Motor neuron (in vitro differentiated cells): ENCODE measurements at regions not wholly inside any gene's neighbourhood (a gene's known extent, or its start where the extent isn't known, plus 50 kb on each side); places are given as distances from the start of the nearest gene placed in this dataset.

Experiments used
- ATAC-seq, 8 experiments: fragments of 200-7000 bp; cut with Tn5 transposase; replicated peaks in 6 of 8; 2 replicates each; pipeline ENCODE4 v1.8.0; 2021; ENCODE audit warnings: mild to moderate bottlenecking in 8 of 8, moderate library complexity in 8 of 8
- H3K27ac ChIP-seq, 2 donors: fragments of 250-450 bp; sonication (Bioruptor Pico); 2 replicates each; pipeline ENCODE4 v1.9.0; 2021; ENCODE audit warnings: antibody characterized with exemption in 2 of 2, mild to moderate bottlenecking in 2 of 2, moderate library complexity in 1 of 2
- H3K4me1 ChIP-seq, 2 donors: fragments of 250-450 bp; sonication (Bioruptor Pico); replicated peaks in 1 of 2; 2 replicates each; pipeline ENCODE4 v1.6.1; 2021; ENCODE audit warnings: antibody characterized with exemption in 2 of 2, mild to moderate bottlenecking in 2 of 2, moderate library complexity in 1 of 2
- H3K4me3 ChIP-seq, 5 donors: fragments of 250-450 bp; sonication (Bioruptor Pico); 2 replicates each; pipeline ENCODE4 v1.9.0; 2021; ENCODE audit warnings: antibody characterized with exemption in 5 of 5, mild to moderate bottlenecking in 5 of 5, moderate library complexity in 4 of 5
- WGBS, 10 experiments: fragments of 450-650 bp; shearing (Covaris generic); methylation state at CpG; one replicate each; pipeline ENCODE4 v1.0.0; 2022; 5-methylcytosine and 5-hydroxymethylcytosine counted together
- in situ Hi-C, 9 experiments: fragments of 400-800 bp; cut with MboI; loops; one replicate each; pipeline ENCODE4 v1.15.0; 2021; ENCODE audit warnings: low sequenced_read_pairs in 9 of 9, low pct_unique_long_range_greater_than_20kb in 2 of 9; ENCODE audit not compliant: unreplicated experiment in 9 of 9

- ATAC-seq: no peak
- in situ Hi-C loops: no loop called here
- 0 to 100% (median 59%) methylated on average over 1 to 2 of the region's 2 CpGs for WGBS, 10 experiments
- no peak overlapping the region for H3K27ac ChIP-seq
- no peak overlapping the region for H3K4me3 ChIP-seq
- no peaks in the 10 kb centered on the region for H3K4me1 ChIP-seq
Observed at GRCh38 chr13:104450006-104450405, 1383.8 kb upstream of the SLC10A2 start.

DNA sequence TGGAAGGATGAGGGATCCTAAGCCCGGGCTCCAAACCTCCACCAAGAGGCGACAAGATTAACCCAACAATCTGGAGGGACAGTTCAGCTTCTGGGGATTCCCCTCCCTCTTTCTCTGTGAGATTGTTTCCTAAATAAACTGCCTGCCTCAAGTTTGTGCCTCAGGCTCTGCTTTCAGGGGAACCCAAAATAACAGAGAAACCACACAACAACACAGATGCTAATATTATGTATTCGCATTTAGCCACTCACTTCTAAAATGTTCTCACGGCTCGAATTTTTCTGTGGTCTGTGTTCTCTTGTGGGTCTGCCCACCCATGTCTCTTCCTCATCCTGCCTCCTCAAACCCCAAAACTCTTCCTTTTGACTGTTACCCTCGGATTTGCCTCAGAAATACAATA lies 1381.1 kb upstream of the SLC10A2 start:
- ATAC-seq: peak in 1 of 8 experiments; percentile 82
- Histone ChIP-seq H3K27ac (no peak overlapping the region), H3K4me3 (no peak overlapping the region), H3K4me1 (no peaks in the 10 kb centered on the region)
- 7 to 90% (median 38%) methylated on average over 1 to 6 of the region's 6 CpGs; no CpG with 5 or more reads in 1 of the 10 experiments for WGBS, 10 experiments
- in situ Hi-C loops: no loop called here

- 0 to 94% (median 35%) methylated on average over 1 to 3 of the region's 3 CpGs; no CpG with 5 or more reads in 2 of the 10 experiments for WGBS, 10 experiments
- ATAC-seq: no peak
Observed at GRCh38 chr13:104442536-104442935, 1376.3 kb upstream of the SLC10A2 start.

DNA sequence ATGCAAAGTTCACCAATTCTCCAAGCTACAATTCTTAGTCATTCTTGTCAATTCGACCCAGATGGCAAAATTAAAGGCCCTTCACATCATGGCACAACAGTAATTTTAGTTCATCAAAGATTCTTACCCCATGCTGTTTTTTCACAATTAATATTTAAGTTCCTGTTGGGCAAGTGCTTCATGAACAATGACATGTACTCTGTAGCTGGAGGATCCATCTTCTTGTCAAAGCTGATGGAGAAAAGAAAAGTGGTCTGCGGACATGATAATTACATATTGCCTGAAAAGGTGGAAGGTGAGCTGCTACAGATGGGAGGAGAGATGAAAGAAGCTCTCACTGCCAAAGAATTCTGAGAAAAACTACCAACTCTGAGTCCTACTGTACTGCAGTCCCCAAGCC lies 1370.3 kb upstream of the SLC10A2 start:
- H3K27ac ChIP-seq: no peak overlapping the region
- in situ Hi-C loops: no loop called here
- no peak for ATAC-seq
- WGBS, 10 experiments: 0 to 100% (median 48%) methylated on average over 1 to 2 of the region's 2 CpGs; no CpG with 5 or more reads in 2 of the 10 experiments
- H3K4me3 ChIP-seq: no peak overlapping the region
- peaks cover 0 to 8% of the 10 kb centered on the region in 2 donors for H3K4me1 ChIP-seq

More at GRCh38 chr13:104442536-104442935, 1376.3 kb upstream of the SLC10A2 start:
- Histone ChIP-seq H3K4me3 (no peak overlapping the region), H3K27ac (no peak overlapping the region), H3K4me1 (no peaks in the 10 kb centered on the region)
- in situ Hi-C loops: no loop called here

DNA sequence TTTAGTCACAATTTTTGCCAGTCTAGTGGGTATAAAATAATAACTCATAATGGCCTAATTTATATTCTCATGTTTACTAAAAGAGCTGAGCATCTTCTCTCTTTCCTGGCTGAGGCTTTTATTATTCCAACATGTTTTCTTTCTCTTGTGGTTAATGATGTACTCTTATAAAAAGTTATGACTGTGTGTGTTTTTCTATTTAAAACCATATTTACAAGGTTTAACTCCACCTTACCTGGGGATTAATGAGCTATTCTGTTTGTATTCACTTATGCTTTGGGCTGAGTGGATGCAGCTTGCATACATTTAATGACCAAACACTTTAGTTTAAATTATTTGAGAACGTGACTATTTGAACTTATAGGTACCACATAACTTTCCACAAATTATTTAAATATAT lies 1365.7 kb upstream of the SLC10A2 start:
- ATAC-seq: no peak
- 0 to 100% (median 72%) methylated on average over 1 of the region's 1 CpG; no CpG with 5 or more reads in 2 of the 10 experiments for WGBS, 10 experiments
- Histone ChIP-seq H3K27ac (no peak overlapping the region), H3K4me1 (peaks cover 0 to 11% of the 10 kb centered on the region in 2 donors), H3K4me3 (no peak overlapping the region)
- in situ Hi-C loops: no loop called here

DNA sequence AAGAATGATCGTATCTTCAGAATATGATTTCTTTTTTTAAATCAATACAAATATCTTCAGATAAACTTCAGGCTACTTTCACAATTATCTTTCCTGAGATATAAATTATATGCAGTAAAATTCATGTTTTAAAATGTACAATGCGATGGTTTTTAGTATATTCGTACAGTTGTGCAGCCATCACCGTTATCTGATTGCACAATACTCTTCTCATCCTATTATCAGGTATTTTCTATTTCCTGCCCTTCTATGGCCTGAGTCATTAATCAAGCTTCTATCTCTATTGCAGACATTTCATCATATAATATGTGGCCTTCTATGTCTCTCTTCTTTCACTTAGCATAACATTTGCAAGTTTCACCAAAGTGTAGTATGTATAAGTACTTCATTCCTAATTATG lies 1360.2 kb upstream of the SLC10A2 start:
- H3K4me1 ChIP-seq: peaks cover 0 to 6% of the 10 kb centered on the region in 2 donors
- no peak overlapping the region for H3K27ac ChIP-seq
- H3K4me3 ChIP-seq: no peak overlapping the region
- in situ Hi-C loops: no loop called here
- ATAC-seq: no peak
- WGBS, 10 experiments: 29 to 100% (median 89%) methylated on average over 1 to 4 of the region's 4 CpGs

DNA sequence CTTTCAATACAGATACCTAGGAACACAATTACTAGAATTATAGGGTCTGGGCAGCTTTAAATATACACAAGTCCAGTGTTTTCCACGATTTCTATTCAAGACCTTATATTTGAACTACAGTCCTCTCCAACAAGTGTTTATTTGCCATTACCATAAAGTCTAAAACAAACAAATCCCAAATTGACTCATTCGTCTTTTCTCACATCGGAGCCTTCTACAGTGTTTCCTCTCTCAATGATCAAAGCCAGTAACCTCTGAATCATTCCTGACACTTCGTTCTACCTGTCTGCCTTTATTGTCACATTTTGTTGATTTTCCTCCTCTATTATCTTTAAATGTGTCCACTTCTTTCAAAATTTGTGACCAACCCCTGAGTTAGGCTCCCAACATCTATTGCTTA lies 1356.5 kb upstream of the SLC10A2 start:
- no peak for ATAC-seq
- in situ Hi-C loops: no loop called here
- WGBS, 10 experiments: 4 to 100% (median 70%) methylated on average over 2 to 4 of the region's 4 CpGs
- H3K4me1 ChIP-seq: no peaks in the 10 kb centered on the region
- no peak overlapping the region for H3K27ac ChIP-seq
- H3K4me3 ChIP-seq: no peak overlapping the region

GRCh38 chr13:104416973-104417372 lies 1350.8 kb upstream of the SLC10A2 start:
- in situ Hi-C loops: no loop called here
- H3K4me3 ChIP-seq: no peak overlapping the region
- no peak overlapping the region for H3K27ac ChIP-seq
- ATAC-seq: no peak
- no peaks in the 10 kb centered on the region for H3K4me1 ChIP-seq
- WGBS, 10 experiments: 0 to 100% (median 56%) methylated on average over 1 of the region's 1 CpG; no CpG with 5 or more reads in 3 of the 10 experiments

DNA sequence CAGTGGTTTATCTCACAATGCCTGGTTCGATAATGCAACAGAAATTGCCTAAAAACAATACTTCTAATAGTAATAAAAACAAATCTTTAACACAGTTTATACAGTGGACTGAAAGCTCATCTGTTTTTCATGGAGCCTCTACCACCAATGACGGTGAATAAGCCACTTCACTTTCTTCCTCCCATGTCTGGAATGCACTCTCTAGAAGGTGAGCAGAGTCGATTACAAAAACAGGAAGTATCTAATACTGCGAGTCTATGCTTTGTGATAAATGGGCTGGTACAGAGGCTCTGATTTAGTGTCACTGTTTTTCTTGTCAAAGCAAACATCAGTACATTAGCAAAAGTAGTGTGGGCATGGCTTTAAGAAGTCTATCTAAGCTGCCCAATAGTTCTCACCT lies 1348.6 kb upstream of the SLC10A2 start:
- no peak overlapping the region for H3K4me3 ChIP-seq
- ATAC-seq: no peak
- WGBS, 10 experiments: 0 to 100% (median 76%) methylated on average over 1 to 4 of the region's 4 CpGs

GRCh38 chr13:104414181-104414580 lies 1348.0 kb upstream of the SLC10A2 start:
- in situ Hi-C loops: no loop called here
- 20 to 100% (median 94%) methylated on average over 1 to 2 of the region's 2 CpGs; no CpG with 5 or more reads in 1 of the 10 experiments for WGBS, 10 experiments
- no peaks in the 10 kb centered on the region for H3K4me1 ChIP-seq
- H3K4me3 ChIP-seq: no peak overlapping the region
- no peak overlapping the region for H3K27ac ChIP-seq
- no peak for ATAC-seq

More for the DNA sequence above, 1348.6 kb upstream of the SLC10A2 start:
- Histone ChIP-seq H3K27ac (no peak overlapping the region), H3K4me1 (no peaks in the 10 kb centered on the region)
- in situ Hi-C loops: no loop called here

DNA sequence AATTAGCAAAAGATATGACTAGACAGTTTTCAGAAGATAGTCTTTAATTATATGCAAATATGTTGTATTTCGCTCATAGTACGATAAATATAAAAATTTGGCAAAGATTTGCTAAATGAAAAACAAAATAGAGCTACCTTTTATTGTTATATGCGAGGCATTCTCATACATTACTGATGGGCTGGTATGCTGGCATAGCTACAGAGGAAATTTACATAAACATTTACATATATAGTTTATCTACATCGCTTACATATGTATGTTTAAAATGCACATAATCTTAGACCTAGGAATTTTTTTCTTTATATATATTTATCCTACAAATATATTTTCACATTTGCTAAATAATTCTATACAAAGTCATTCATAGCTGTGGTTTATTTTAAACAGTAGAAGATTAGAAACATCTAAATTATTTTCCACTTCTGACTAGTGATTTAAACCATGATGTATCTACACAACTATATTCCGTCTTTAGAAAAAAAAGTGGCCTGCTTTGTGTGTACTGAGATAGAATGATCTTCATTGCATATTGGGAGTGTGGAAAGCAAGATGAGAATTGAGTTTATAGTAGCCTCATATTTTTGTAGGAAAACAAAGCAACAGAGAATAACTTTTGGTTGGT lies 1345.0 kb upstream of the SLC10A2 start:
- in situ Hi-C loops: no loop called here
- Histone ChIP-seq H3K4me3 (no peak overlapping the region), H3K27ac (no peak overlapping the region), H3K4me1 (no peaks in the 10 kb centered on the region)
- ATAC-seq: peak in 1 of 8 experiments; percentile 92
- 0 to 98% (median 89%) methylated on average over 4 to 5 of the region's 5 CpGs for WGBS, 10 experiments

GRCh38 chr13:104408733-104409132 lies 1342.5 kb upstream of the SLC10A2 start:
- no peak overlapping the region for H3K27ac ChIP-seq
- no peak for ATAC-seq

GRCh38 chr13:104404325-104404724 lies 1338.1 kb upstream of the SLC10A2 start:
- in situ Hi-C loops: no loop called here
- Histone ChIP-seq H3K4me1 (no peaks in the 10 kb centered on the region), H3K4me3 (no peak overlapping the region), H3K27ac (no peak overlapping the region)
- no peak for ATAC-seq
- WGBS, 10 experiments: 13 to 100% (median 71%) methylated on average over 1 to 2 of the region's 2 CpGs; no CpG with 5 or more reads in 4 of the 10 experiments

More at GRCh38 chr13:104408733-104409132, 1342.5 kb upstream of the SLC10A2 start:
- H3K4me1 ChIP-seq: no peaks in the 10 kb centered on the region
- no peak overlapping the region for H3K4me3 ChIP-seq
- in situ Hi-C loops: no loop called here
- 0 to 100% (median 63%) methylated on average over 1 of the region's 1 CpG; no CpG with 5 or more reads in 1 of the 10 experiments for WGBS, 10 experiments

- WGBS, 10 experiments: 0 to 83% (median 29%) methylated on average over 1 to 2 of the region's 2 CpGs; no CpG with 5 or more reads in 1 of the 10 experiments
- H3K4me3 ChIP-seq: no peak overlapping the region
- ATAC-seq: peak in 1 of 8 experiments; percentile 57
- H3K4me1 ChIP-seq: no peaks in the 10 kb centered on the region
- in situ Hi-C loops: no loop called here
- H3K27ac ChIP-seq: no peak overlapping the region
Observed at GRCh38 chr13:104389691-104390090, 1323.5 kb upstream of the SLC10A2 start.
